ENCODE measurements at regions not wholly inside any gene's neighbourhood (a gene's known extent, or its start where the extent isn't known, plus 50 kb on each side); places are given as distances from the start of the nearest gene placed in this dataset.

DNA sequence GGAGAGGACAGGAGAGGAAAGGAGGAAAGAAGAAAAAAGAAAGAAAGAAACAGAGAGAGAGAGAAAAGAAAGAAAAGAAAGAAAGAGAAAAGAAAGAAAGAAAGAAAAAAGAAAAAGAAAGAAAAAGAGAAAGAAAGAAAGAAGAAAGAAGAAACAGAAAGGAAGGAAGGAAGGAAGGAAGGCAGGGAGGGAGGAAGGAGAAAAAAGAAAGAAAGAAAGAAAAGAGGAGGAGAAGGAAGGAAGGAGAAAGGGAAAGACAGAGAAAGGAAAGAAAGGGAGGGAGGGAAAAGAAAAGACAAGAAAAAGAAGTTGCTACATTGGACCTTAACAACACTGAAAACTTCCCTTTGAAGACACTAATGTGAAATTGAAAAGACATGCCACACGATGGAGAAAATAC is 56.6 kb upstream of the CCL2 start:
- ChIA-PET POLR2A (no interaction called here), CTCF (interaction anchor here (0.9 to 7.6 kb wide), 3 partner anchors 43 to 199 kb away, joined by 3 to 313 read pairs (median 5); partner anchors contain the start of gene CCL1)
- Mint-ChIP-seq H3K4me3 (no peak overlapping the region), H3K36me3 (ENCODE audit: low read depth) (no peaks in the 10 kb centered on the region), H3K27me3 (ENCODE audit: low read depth) (peaks cover 29% of the 10 kb centered on the region), H3K4me1 (ENCODE audit: low read depth) (peaks cover 4% of the 10 kb centered on the region), H3K27ac (no peak overlapping the region), H3K9me3 (ENCODE audit: insufficient read depth) (no peaks in the 10 kb centered on the region)
- ATAC-seq = no peak
- no peak for DNase-seq

DNA sequence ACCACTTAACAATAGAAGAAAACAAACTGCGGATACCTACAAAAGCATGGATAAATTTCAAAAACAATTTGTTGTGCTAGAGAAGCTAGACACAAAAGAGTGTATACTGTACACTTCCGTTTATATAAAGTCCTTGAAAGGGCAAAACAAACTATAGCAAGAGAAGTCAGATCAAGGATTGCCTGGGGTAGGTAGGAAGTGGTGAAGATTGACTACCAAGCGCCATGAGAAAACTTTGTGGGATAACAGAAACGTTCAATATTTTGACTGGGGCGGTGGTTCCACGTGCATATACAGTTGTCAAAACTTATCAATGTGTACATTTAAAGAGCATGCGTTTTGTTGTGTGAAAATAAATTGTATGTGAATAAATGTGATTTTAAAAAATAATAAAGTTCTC is 55.6 kb upstream of the CCL2 start:
- CTCF ChIA-PET = interaction anchor here (0.9 to 7.6 kb wide), 3 partner anchors 44 to 198 kb away, joined by 3 to 313 read pairs (median 5); partner anchors contain the start of gene CCL1
- no peak overlapping the region for H3K4me3 Mint-ChIP-seq
- no peaks in the 10 kb centered on the region for H3K36me3 Mint-ChIP-seq (ENCODE audit: low read depth)
- H3K27me3 Mint-ChIP-seq (ENCODE audit: low read depth) = peaks cover 27% of the 10 kb centered on the region
- no peak for DNase-seq
- H3K4me1 Mint-ChIP-seq (ENCODE audit: low read depth) = peaks cover 4% of the 10 kb centered on the region
- POLR2A ChIA-PET = no interaction called here
- ATAC-seq = no peak
- no peaks in the 10 kb centered on the region for H3K9me3 Mint-ChIP-seq (ENCODE audit: insufficient read depth)
- no peak overlapping the region for H3K27ac Mint-ChIP-seq

DNA sequence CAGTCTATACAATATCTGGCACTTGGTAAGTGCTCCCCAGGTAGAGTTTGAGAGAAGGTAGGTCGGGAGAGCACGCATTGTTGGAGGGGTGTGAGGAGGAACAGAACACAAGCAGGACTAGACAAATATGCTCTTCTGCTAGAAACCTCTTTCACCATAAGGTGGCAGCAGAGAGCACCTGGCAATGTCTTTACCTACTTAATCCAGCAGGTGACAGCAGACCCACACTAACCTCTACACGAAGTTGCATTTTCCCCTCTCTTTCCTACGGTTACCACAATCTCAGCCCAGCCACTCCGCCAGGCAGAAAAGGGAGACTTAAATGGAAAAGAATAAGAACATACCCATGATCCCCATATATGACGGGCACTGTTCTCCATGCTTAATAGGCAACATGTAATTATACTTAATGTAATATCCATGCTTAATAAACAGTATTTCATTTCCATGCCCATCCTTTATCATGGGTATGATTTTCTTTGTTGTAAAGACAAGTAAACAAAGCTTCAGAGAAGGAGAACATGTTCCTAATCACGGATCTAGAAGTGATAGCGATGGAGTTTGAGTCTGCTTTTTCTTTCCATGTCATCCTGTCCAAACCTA is 55.1 kb upstream of the CCL2 start:
- ChIA-PET CTCF (interaction anchor here (0.7 to 7.6 kb wide), 29 partner anchors 9 to 780 kb away, joined by 3 to 313 read pairs (median 4); partner anchors contain the start of genes CCL1, CCL13 and LIG3), POLR2A (no interaction called here)
- peak; percentile 84 for ATAC-seq
- Mint-ChIP-seq H3K27ac (no peak overlapping the region), H3K4me3 (no peak overlapping the region), H3K27me3 (ENCODE audit: low read depth) (peaks cover 24% of the 10 kb centered on the region), H3K4me1 (ENCODE audit: low read depth) (peaks cover 4% of the 10 kb centered on the region), H3K9me3 (ENCODE audit: insufficient read depth) (no peaks in the 10 kb centered on the region), H3K36me3 (ENCODE audit: low read depth) (no peaks in the 10 kb centered on the region)
- DNase-seq = peak; percentile 81

DNA sequence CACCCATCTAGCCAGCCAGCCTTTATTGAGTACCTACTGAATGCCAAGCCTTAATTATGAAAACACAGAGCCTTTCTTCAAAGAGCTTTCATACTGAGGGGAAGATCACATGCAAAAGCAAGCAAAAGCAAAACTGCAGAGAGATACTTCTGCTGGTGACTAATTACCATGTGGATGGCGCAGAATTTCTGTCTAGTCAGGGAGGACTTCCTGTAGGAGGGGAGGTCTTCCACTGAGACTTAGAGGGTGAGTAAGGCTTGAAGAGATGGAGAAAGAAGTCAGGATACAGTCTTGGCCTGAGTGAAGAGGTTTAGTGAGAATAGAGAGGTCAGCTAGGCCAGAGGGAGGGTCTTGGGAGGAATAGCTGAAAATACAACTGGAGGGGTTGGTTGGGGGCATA is 53.9 kb upstream of the CCL2 start:
- DNase-seq = no peak
- no peak overlapping the region for H3K4me3 Mint-ChIP-seq
- H3K4me1 Mint-ChIP-seq (ENCODE audit: low read depth) = peaks cover 4% of the 10 kb centered on the region
- ChIA-PET CTCF (interaction anchor here (0.7 to 7.6 kb wide), 27 partner anchors 7 to 779 kb away, joined by 3 to 313 read pairs (median 4); partner anchors contain the start of genes CCL1, CCL13 and LIG3), POLR2A (interaction anchor here (1.5 kb wide), 1 partner anchor 160 kb away, joined by 5 read pairs; no protein-coding TSS in a partner anchor)
- H3K27ac Mint-ChIP-seq = no peak overlapping the region
- H3K36me3 Mint-ChIP-seq (ENCODE audit: low read depth) = no peaks in the 10 kb centered on the region
- H3K27me3 Mint-ChIP-seq (ENCODE audit: low read depth) = peaks cover 19% of the 10 kb centered on the region
- no peaks in the 10 kb centered on the region for H3K9me3 Mint-ChIP-seq (ENCODE audit: insufficient read depth)
- no peak for ATAC-seq

DNA sequence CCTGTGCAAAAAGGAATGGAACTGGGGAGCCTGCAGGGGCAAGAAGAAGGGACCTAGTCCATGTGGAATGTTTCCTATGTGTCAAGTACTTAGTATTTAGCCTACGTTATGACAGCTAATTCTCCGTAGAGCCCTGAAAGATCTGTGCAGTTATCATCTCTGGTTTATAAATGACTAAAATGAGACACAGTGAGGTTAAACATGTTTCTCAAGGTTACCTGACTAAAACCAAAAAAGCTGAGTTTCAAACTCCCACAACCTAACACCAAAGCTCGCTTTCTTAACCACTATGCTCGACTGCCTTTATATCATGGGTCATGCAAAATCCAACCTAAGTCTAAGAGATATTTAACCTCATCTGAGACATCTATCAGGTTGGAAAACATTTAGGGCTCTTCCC is 53.3 kb upstream of the CCL2 start:
- no peak for ATAC-seq
- Mint-ChIP-seq H3K36me3 (ENCODE audit: low read depth) (no peaks in the 10 kb centered on the region), H3K4me1 (ENCODE audit: low read depth) (peaks cover 4% of the 10 kb centered on the region), H3K27ac (no peak overlapping the region), H3K4me3 (no peak overlapping the region), H3K9me3 (ENCODE audit: insufficient read depth) (no peaks in the 10 kb centered on the region), H3K27me3 (ENCODE audit: low read depth) (peaks cover 15% of the 10 kb centered on the region)
- DNase-seq = no peak
- POLR2A ChIA-PET = interaction anchor here (1.5 kb wide), 1 partner anchor 160 kb away, joined by 5 read pairs; no protein-coding TSS in a partner anchor
- CTCF ChIA-PET = interaction anchor here (1.0 to 7.6 kb wide), 13 partner anchors 7 to 218 kb away, joined by 3 to 313 read pairs (median 6); partner anchors contain the start of gene CCL1

DNA sequence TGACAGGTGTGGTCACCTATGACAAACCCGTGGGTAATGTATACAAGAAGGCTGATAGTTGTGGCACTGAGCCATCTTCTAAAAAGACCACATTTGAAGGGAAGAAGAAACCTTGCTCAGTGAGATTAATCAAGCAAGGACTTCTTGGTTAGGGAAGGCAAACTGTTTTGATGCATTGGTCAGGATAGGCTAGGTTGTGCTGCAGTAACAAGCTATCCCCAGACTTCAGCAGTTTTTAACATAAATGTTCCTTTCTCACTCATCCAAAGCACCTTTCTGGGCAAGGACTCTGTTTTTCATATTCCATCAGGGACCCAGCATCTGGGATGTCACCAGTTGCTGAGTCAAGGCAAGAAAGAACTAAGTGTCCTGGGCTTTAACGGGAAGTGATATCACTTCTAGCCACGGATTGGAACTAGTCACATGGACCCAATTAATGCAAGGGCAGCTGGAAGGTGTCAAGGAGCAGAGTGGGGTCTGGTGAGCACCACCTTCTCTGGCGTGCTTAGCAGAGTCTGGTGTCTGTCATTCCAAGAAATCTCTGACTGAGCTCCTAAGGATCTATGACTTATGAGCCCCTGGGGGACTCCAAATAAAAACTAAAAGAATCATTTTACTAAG is 52.0 kb upstream of the CCL2 start:
- H3K27me3 Mint-ChIP-seq (ENCODE audit: low read depth) = peaks cover 15% of the 10 kb centered on the region
- no peaks in the 10 kb centered on the region for H3K36me3 Mint-ChIP-seq (ENCODE audit: low read depth)
- H3K4me3 Mint-ChIP-seq = no peak overlapping the region
- H3K27ac Mint-ChIP-seq = no peak overlapping the region
- H3K9me3 Mint-ChIP-seq (ENCODE audit: insufficient read depth) = no peaks in the 10 kb centered on the region
- ChIA-PET POLR2A (no interaction called here), CTCF (interaction anchor here (0.9 to 7.6 kb wide), 6 partner anchors 32 to 217 kb away, joined by 3 to 313 read pairs (median 7); partner anchors contain the start of genes CCL1 and CCL13)
- no peak for DNase-seq
- H3K4me1 Mint-ChIP-seq (ENCODE audit: low read depth) = peaks cover 4% of the 10 kb centered on the region
- no peak for ATAC-seq

DNA sequence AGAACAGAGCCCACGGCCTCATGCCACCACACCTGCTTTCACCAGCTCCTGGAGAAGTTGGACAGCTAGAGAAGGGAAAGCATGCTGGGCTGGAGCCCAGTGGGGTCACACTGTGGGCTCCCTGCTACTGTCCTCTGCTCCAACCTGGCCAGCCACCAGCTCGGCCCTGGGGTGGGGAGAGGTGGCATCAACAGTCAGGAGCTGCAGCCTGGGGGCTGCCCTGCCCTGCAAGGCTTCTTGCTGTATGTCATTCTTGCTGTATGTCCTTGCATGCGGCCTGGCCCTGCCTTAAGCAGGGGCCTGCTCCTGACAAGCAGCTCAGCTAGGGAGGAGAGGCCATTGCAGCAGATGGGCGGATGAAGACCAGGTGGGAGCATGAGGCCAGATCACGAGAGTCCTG is 50.7 kb upstream of the CCL2 start:
- Mint-ChIP-seq H3K4me3 (no peak overlapping the region), H3K27ac (no peak overlapping the region), H3K4me1 (ENCODE audit: low read depth) (peaks cover 4% of the 10 kb centered on the region), H3K27me3 (ENCODE audit: low read depth) (peaks cover 6% of the 10 kb centered on the region), H3K9me3 (ENCODE audit: insufficient read depth) (no peaks in the 10 kb centered on the region), H3K36me3 (ENCODE audit: low read depth) (no peaks in the 10 kb centered on the region)
- ATAC-seq = no peak
- ChIA-PET CTCF (interaction anchor here (7.6 kb wide), 1 partner anchor 158 kb away, joined by 313 read pairs; the partner anchor contains the start of gene CCL1), POLR2A (no interaction called here)
- DNase-seq = no peak

Data from activated CD8-positive, alpha-beta T cell treated with anti-CD3 and anti-CD28 coated beads, Interleukin-2, amount 10 ng/mL, durations not matched to agents 7 days and 5 days (primary cell).